GM12878 (cell line): ENCODE measurements at regions not wholly inside any gene's neighbourhood (a gene's known extent, or its start where the extent isn't known, plus 50 kb on each side); places are given as distances from the start of the nearest gene placed in this dataset.

Experiments used
- ATAC-seq: fragments of 200-7000 bp; cut with Tn5 transposase; 3 replicates; pipeline ENCODE4 v1.9.1; 2020; ENCODE audit warnings: mild to moderate bottlenecking, moderate library complexity
- BruUV-seq: library from RNA; stranded (reverse); fragments of 400-500 nt; replicated peaks from 2 replicates; lab custom pipeline; 2021; lab: Mats Ljungman, UMichigan
- CTCF ChIA-PET: fragments of 300-600 bp; sonication (Branson Sonifier 250); formaldehyde crosslinking; extraction: SDS; loops from one replicate; lab custom pipeline; 2021; ENCODE audit warnings: inconsistent platforms; lab: Yijun Ruan, JAX
- POLR2A ChIA-PET: fragments of 350-600 bp; formaldehyde crosslinking; extraction: SDS; loops from one replicate; lab custom pipeline; 2021; ENCODE audit warnings: inconsistent platforms; lab: Charles Lee
- RAD21 ChIA-PET: fragments of 300-600 bp; sonication (Branson Sonifier 250); formaldehyde crosslinking; loops from one replicate; lab custom pipeline; 2023; ENCODE audit warnings: antibody characterized with exemption; ENCODE audit not compliant: unreplicated experiment; lab: Charles Lee
- SMC1A ChIA-PET: fragments of 300-600 bp; sonication (Branson Sonifier 250); formaldehyde crosslinking; loops from one replicate; lab custom pipeline; 2023; ENCODE audit not compliant: unreplicated experiment, uncharacterized antibody; lab: Charles Lee
- DNase-seq: peaks from one replicate; pipeline ENCODE4 v3.0.0-alpha.2; 2011; ENCODE audit warnings: low read depth, low spot score
- FAIRE-seq: peaks from 3 replicates; lab custom pipeline; 2011; peaks lifted over from hg19 to GRCh38; lab: Jason Lieb, UNC
- H2AFZ ChIP-seq: 2 replicates; pipeline ENCODE4 v1.6.0; 2011; ENCODE audit warnings: low read depth, low read length, control low read depth; ENCODE audit not compliant: control insufficient read depth
- H3K27ac ChIP-seq: 2 replicates; pipeline ENCODE4 v1.5.1; 2011; ENCODE audit warnings: control low read depth; ENCODE audit not compliant: control insufficient read depth, insufficient read depth
- H3K27me3 ChIP-seq, 2 experiments: replicated peaks in 1 of 2; 2 replicates each; pipeline versions ENCODE4 v1.6.0 to v1.6.1; 2011; ENCODE audit warnings: low read length in 1 of 2; ENCODE audit not compliant: control insufficient read depth in 2 of 2, insufficient read depth in 2 of 2
- H3K36me3 ChIP-seq, 2 experiments: 2 replicates each; pipeline ENCODE4 v1.5.1; 2011; ENCODE audit warnings: low read length in 1 of 2; ENCODE audit not compliant: control insufficient read depth in 2 of 2, insufficient read depth in 2 of 2
- H3K4me1 ChIP-seq: 2 replicates; pipeline ENCODE4 v1.6.1; 2011; ENCODE audit warnings: mild to moderate bottlenecking, low read length, moderate library complexity, mixed read lengths; ENCODE audit not compliant: control insufficient read depth, insufficient read depth
- H3K4me2 ChIP-seq: 2 replicates; pipeline ENCODE4 v1.6.0; 2011; ENCODE audit warnings: control low read depth; ENCODE audit not compliant: control insufficient read depth, insufficient read depth
- H3K4me3 ChIP-seq: fragments of 200-600 bp; sonication (generic); 2 replicates; pipeline ENCODE4 v1.5.1; 2016
- H3K79me2 ChIP-seq: 2 replicates; pipeline ENCODE4 v1.6.0; 2011; ENCODE audit warnings: low read length; ENCODE audit not compliant: control insufficient read depth, insufficient read depth
- H3K9ac ChIP-seq: 2 replicates; pipeline ENCODE4 v1.8.0; 2011; ENCODE audit warnings: low read length, control low read depth, mixed read lengths; ENCODE audit not compliant: control insufficient read depth, insufficient read depth
- H3K9me3 ChIP-seq: replicated peaks from 3 replicates; pipeline ENCODE4 v1.5.1; 2011; ENCODE audit warnings: mild to moderate bottlenecking, low read length; ENCODE audit not compliant: control insufficient read depth, insufficient read depth
- H4K20me1 ChIP-seq: 2 replicates; pipeline ENCODE4 v1.6.0; 2011; ENCODE audit not compliant: control insufficient read depth, insufficient read depth
- BACH1 ChIP-seq: fragments of 450-650 bp; IDR thresholded peaks from 2 replicates; pipeline ENCODE4 v1.6.1; 2017; ENCODE audit warnings: mild to moderate bottlenecking, borderline replicate concordance
- BCL11A ChIP-seq: IDR thresholded peaks from 2 replicates; pipeline ENCODE4 v1.6.1; 2011; ENCODE audit warnings: low read depth, low read length
- CBFB ChIP-seq: IDR thresholded peaks from 2 replicates; pipeline ENCODE4 v1.6.1; 2016; ENCODE audit warnings: antibody characterized with exemption, low read depth
- FOS ChIP-seq: IDR thresholded peaks from 3 replicates; pipeline ENCODE4 v1.6.1; 2011; ENCODE audit warnings: borderline replicate concordance; ENCODE audit not compliant: insufficient read length; ENCODE audit errors: extremely low read depth
- GATAD2B ChIP-seq: fragments of 450-650 bp; conservative IDR thresholded peaks from 2 replicates; pipeline ENCODE4 v1.6.1; 2017; ENCODE audit warnings: low read depth, mild to moderate bottlenecking, moderate library complexity
- JUNB ChIP-seq: IDR thresholded peaks from 2 replicates; pipeline ENCODE4 v1.6.1; 2016; ENCODE audit warnings: antibody characterized with exemption, mild to moderate bottlenecking
- NBN ChIP-seq: fragments of 450-650 bp; IDR thresholded peaks from 2 replicates; pipeline ENCODE4 v1.6.1; 2016
- PML ChIP-seq: IDR thresholded peaks from 2 replicates; pipeline ENCODE4 v1.6.1; 2012; ENCODE audit warnings: low read length, inconsistent platforms
- SMARCA5 ChIP-seq: fragments of 450-650 bp; IDR thresholded peaks from 2 replicates; pipeline ENCODE4 v1.6.1; 2017; ENCODE audit warnings: mild to moderate bottlenecking
- SREBF1 ChIP-seq: IDR thresholded peaks from 2 replicates; pipeline ENCODE4 v1.6.1; 2012; ENCODE audit warnings: mild to moderate bottlenecking, low read length
- STAT3 ChIP-seq: IDR thresholded peaks from 2 replicates; pipeline ENCODE4 v1.6.1; 2011; ENCODE audit warnings: low read depth, low read length, improper control_type of control experiment
- TAF1 ChIP-seq: IDR thresholded peaks from 2 replicates; pipeline ENCODE4 v1.6.1; 2011; ENCODE audit warnings: mild to moderate bottlenecking, low read depth, low read length, borderline replicate concordance
- TARDBP ChIP-seq: IDR thresholded peaks from 2 replicates; pipeline ENCODE4 v1.6.1; 2016; ENCODE audit warnings: borderline replicate concordance
- TBL1XR1 ChIP-seq: IDR thresholded peaks from 2 replicates; pipeline ENCODE4 v1.6.1; 2012; ENCODE audit warnings: low read depth, low read length, improper control_type of control experiment
- ZNF207 ChIP-seq: fragments of 450-650 bp; IDR thresholded peaks from 2 replicates; pipeline ENCODE4 v1.6.1; 2014; ENCODE audit warnings: antibody characterized with exemption, mild to moderate bottlenecking, borderline replicate concordance
- ZSCAN29 ChIP-seq: fragments of 450-650 bp; IDR thresholded peaks from 2 replicates; pipeline ENCODE4 v1.6.1; 2017; ENCODE audit warnings: mild to moderate bottlenecking, moderate library complexity
- WGBS: methylation state at CpG from one replicate; pipeline ENCODE4 v1.1.6; 2016; ENCODE audit warnings: low lambda C conversion rate; ENCODE audit not compliant: insufficient replicate concordance, insufficient coverage; ENCODE audit errors: missing lambda C conversion rate; 5-methylcytosine and 5-hydroxymethylcytosine counted together
- in situ Hi-C: fragments of 300-500 bp; cut with MboI; formaldehyde crosslinking; loops from 9 replicates; pipeline ENCODE4 v1.14.3; 2018; ENCODE audit warnings: mixed read lengths
- intact Hi-C: fragments of 100-400 bp; cut with micrococcal nuclease; formaldehyde crosslinking; loops from one replicate; pipeline ENCODE4 v1.14.2; 2022; ENCODE audit not compliant: unreplicated experiment
- TF ChIP-seq, protein P1 (sequence below): IDR thresholded peaks from 2 replicates; pipeline ENCODE4 v1.6.1; 2012; ENCODE audit warnings: low read depth, low read length, improper control_type of control experiment
- TF ChIP-seq, protein P2 (sequence below): fragments of 450-650 bp; formaldehyde crosslinking; IDR thresholded peaks from 2 replicates; pipeline ENCODE4 v1.5.0; 2022; ENCODE audit warnings: mild to moderate bottlenecking, missing genetic modification characterization

DNA sequence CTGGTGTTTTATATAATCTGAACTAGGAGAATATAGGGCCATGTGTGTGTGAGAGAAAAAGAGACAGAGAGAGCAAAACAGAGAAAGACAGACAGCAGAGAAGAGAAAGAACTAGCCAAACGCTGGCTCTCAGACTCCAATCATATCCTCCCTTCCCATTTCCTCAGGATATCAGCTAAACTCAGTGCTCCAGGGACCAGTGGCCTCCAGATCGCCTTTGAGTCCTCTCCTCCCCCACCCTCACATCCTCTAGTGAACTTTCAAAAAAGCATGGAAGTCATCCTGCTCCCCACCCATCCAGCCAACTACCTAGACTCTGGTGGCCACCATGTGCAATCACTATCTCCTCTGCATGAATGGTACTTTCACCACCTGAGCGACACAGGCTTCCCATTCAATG is 386.1 kb upstream of the NPVF start:
- no peaks in the 10 kb centered on the region for H4K20me1 ChIP-seq
- H3K27me3 ChIP-seq, result no peaks in the 10 kb centered on the region; a peak in 1 of 4 replicates
- H3K79me2 ChIP-seq, result no peaks in the 10 kb centered on the region
- intact Hi-C loops (no loop called here), in situ Hi-C loops (no loop called here)
- no peak overlapping the region for H3K4me3 ChIP-seq
- RAD21 ChIA-PET, result no interaction called here
- H3K4me1 ChIP-seq, result no peaks in the 10 kb centered on the region
- ATAC-seq (no peak), FAIRE-seq (no peak), DNase-seq (no peak)
- SMC1A ChIA-PET, result no interaction called here
- POLR2A ChIA-PET, result no interaction called here
- no peak overlapping the region for H3K4me2 ChIP-seq
- CTCF ChIA-PET, result no interaction called here
- no peaks in the 10 kb centered on the region for H3K9me3 ChIP-seq
- H3K36me3 ChIP-seq, result no peaks in the 10 kb centered on the region
- BruUV-seq, result no TSS peak
- WGBS, result 16% methylated on average over 3 of the region's 3 CpGs
- H3K9ac ChIP-seq, result no peak overlapping the region
- TF ChIP-seq, protein P1, sequence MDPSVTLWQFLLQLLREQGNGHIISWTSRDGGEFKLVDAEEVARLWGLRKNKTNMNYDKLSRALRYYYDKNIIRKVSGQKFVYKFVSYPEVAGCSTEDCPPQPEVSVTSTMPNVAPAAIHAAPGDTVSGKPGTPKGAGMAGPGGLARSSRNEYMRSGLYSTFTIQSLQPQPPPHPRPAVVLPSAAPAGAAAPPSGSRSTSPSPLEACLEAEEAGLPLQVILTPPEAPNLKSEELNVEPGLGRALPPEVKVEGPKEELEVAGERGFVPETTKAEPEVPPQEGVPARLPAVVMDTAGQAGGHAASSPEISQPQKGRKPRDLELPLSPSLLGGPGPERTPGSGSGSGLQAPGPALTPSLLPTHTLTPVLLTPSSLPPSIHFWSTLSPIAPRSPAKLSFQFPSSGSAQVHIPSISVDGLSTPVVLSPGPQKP, result no peak
- TF ChIP-seq, all 136 proteins: peak for 0
- Histone ChIP-seq H2AFZ (no peak overlapping the region), H3K27ac (no peak overlapping the region)

DNA sequence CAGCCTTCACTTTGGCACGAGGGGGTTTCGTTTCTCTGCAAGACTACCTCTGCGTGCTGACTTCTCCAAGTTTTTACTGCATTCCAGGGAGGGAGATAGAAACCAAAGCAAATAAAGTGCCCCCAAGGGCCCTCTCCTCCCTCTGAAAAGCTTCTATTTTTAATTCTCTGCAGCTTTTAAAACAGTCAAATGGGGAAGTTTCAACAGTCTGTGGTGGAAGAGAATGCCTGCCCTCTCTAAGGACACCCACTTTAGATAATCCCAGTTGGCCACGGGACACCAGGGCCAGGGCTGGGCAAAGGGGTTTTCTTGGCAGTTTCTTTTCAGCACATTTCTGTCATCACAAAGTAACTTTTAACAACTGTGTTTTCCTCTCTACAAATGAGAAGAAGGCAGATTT is 386.7 kb upstream of the NPVF start:
- no peak overlapping the region for H3K9ac ChIP-seq
- no peak overlapping the region for H3K4me2 ChIP-seq
- ChIA-PET CTCF (no interaction called here), SMC1A (no interaction called here), RAD21 (no interaction called here), POLR2A (no interaction called here)
- H3K27ac ChIP-seq, result no peak overlapping the region
- 0% methylated on average over 4 of the region's 4 CpGs for WGBS
- ATAC-seq (no peak), FAIRE-seq (no peak), DNase-seq (no peak)
- H3K9me3 ChIP-seq, result no peaks in the 10 kb centered on the region
- intact Hi-C loops (no loop called here), in situ Hi-C loops (no loop called here)
- H4K20me1 ChIP-seq, result no peaks in the 10 kb centered on the region
- BruUV-seq, result no TSS peak
- H3K27me3 ChIP-seq, result no peaks in the 10 kb centered on the region; a peak in 1 of 4 replicates
- H3K36me3 ChIP-seq, result no peaks in the 10 kb centered on the region
- TF ChIP-seq NBN (no peak), BACH1 (no peak), TAF1 (no peak), FOS (no peak), TBL1XR1 (no peak), BCL11A (no peak), GATAD2B (no peak), ZSCAN29 (no peak), TARDBP (no peak), CBFB (no peak), ZNF207 (no peak), SREBF1 (no peak), SMARCA5 (no peak), PML (no peak), JUNB (no peak), STAT3 (no peak)
- TF ChIP-seq, protein P2, sequence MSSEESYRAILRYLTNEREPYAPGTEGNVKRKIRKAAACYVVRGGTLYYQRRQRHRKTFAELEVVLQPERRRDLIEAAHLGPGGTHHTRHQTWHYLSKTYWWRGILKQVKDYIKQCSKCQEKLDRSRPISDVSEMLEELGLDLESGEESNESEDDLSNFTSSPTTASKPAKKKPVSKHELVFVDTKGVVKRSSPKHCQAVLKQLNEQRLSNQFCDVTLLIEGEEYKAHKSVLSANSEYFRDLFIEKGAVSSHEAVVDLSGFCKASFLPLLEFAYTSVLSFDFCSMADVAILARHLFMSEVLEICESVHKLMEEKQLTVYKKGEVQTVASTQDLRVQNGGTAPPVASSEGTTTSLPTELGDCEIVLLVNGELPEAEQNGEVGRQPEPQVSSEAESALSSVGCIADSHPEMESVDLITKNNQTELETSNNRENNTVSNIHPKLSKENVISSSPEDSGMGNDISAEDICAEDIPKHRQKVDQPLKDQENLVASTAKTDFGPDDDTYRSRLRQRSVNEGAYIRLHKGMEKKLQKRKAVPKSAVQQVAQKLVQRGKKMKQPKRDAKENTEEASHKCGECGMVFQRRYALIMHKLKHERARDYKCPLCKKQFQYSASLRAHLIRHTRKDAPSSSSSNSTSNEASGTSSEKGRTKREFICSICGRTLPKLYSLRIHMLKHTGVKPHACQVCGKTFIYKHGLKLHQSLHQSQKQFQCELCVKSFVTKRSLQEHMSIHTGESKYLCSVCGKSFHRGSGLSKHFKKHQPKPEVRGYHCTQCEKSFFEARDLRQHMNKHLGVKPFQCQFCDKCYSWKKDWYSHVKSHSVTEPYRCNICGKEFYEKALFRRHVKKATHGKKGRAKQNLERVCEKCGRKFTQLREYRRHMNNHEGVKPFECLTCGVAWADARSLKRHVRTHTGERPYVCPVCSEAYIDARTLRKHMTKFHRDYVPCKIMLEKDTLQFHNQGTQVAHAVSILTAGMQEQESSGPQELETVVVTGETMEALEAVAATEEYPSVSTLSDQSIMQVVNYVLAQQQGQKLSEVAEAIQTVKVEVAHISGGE, result no peak
- H3K4me3 ChIP-seq, result no peak overlapping the region
- no peaks in the 10 kb centered on the region for H3K4me1 ChIP-seq
- no peak overlapping the region for H2AFZ ChIP-seq
- H3K79me2 ChIP-seq, result no peaks in the 10 kb centered on the region
